BLaER1 treated with 17β-estradiol and CSF1 and Interleukin-3, amounts not matched to agents 10 nM and 100 nM (cell line): ENCODE measurements at regions not wholly inside any gene's neighbourhood (a gene's known extent, or its start where the extent isn't known, plus 50 kb on each side); places are given as distances from the start of the nearest gene placed in this dataset.
A peak's percentile ranks its signal among the peaks of the same experiment; 100 is the strongest.

Source experiments
- H3K27ac ChIP-seq, 11 experiments: shearing (Covaris generic); formaldehyde crosslinking; 2 replicates each; pipeline ENCODE4 v1.8.1; 2022
- H3K27me3 ChIP-seq, 11 experiments: shearing (Covaris generic); formaldehyde crosslinking; 2 replicates each; pipeline ENCODE4 v1.8.1; 2022
- H3K36me3 ChIP-seq, 11 experiments: shearing (Covaris generic); formaldehyde crosslinking; 2 replicates each; pipeline ENCODE4 v1.8.1; 2022
- H3K4me1 ChIP-seq, 10 experiments: shearing (Covaris generic); formaldehyde crosslinking; 2 replicates each; pipeline ENCODE4 v1.8.1; 2022
- H3K4me2 ChIP-seq, 11 experiments: shearing (Covaris generic); formaldehyde crosslinking; 2 replicates each; pipeline ENCODE4 v1.8.1; 2022
- H3K4me3 ChIP-seq, 10 experiments: shearing (Covaris generic); formaldehyde crosslinking; 2 replicates each; pipeline ENCODE4 v1.8.1; 2022
- H3K9ac ChIP-seq, 11 experiments: shearing (Covaris generic); formaldehyde crosslinking; 2 replicates each; pipeline ENCODE4 v1.8.1; 2022
- H3K9me3 ChIP-seq, 11 experiments: shearing (Covaris generic); formaldehyde crosslinking; replicated peaks in 1 of 11; 2 replicates each; pipeline ENCODE4 v1.8.1; 2022
- H4K20me1 ChIP-seq, 11 experiments: shearing (Covaris generic); formaldehyde crosslinking; 2 replicates each; pipeline ENCODE4 v1.8.1; 2022
- Cebpa-rat ChIP-seq, 11 experiments: shearing (Covaris generic); IDR thresholded peaks; 2 replicates each; pipeline ENCODE4 v1.8.1; 2022

DNA sequence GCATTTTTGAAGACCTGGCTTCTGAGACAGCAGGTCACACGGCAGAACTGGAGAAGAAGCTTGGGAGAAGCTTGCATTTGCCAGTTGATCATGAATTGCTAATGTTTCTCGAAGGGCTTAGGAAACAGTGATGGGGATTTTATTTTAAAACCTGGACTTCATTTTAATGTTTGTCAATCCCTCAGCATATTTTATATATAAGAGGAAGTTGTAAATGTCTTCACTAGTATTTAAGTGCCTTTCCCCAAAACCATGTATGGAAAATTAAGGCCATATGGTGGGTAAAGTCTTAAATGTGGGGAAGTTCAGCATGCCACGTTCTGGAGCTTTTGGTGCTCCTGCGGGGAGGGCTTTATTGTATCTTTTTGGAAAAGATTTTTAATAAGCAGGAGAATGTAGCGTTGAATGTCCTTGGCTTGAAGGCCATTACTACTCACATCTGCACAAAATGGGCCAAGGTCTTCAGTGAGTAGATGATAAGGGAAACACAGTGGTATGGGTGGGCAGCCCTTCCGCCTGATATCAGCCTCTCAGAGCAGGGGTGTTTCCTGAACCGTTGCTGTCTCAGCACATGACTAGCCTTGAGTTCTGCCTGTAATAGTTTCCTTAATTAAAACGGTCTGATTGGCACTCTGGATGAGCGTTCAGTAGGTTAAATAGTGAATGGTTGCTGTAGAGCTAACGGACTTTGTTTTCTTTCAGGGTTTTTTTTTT lies 511.4 kb downstream of the PCNX1 start:
- no peak for TF ChIP-seq Cebpa-rat (IDR thresholded peaks at IDR 0.05)
- peaks cover 0 to 15% (median 0%) of the 10 kb centered on the region in 10 experiments; a peak in 5 of 20 replicates for H3K4me1 ChIP-seq
- no peak overlapping the region for H3K9ac ChIP-seq
- H3K27me3 ChIP-seq, result no peaks in the 10 kb centered on the region
- H3K4me3 ChIP-seq, result no peak overlapping the region
- peak overlapping the region in 2 of 11 experiments; percentile 12 to 14; a peak in 2 of 22 replicates for H3K27ac ChIP-seq
- H3K36me3 ChIP-seq, result peaks cover 0 to 81% (median 7%) of the 10 kb centered on the region in 11 experiments; a peak in 10 of 22 replicates
- peak overlapping the region in 2 of 11 experiments; percentile 34 to 56; a peak in 4 of 22 replicates for H3K4me2 ChIP-seq
- H3K9me3 ChIP-seq, result peaks cover 0 to 8% (median 3%) of the 10 kb centered on the region in 11 experiments; a peak in 4 of 22 replicates
- H4K20me1 ChIP-seq, result peaks cover 0 to 87% (median 0%) of the 10 kb centered on the region in 11 experiments; a peak in 2 of 22 replicates

GRCh38 chr14:71423481-71423880 lies 508.7 kb upstream of the RGS6 start:
- H3K4me3 ChIP-seq, result no peak overlapping the region
- no peaks in the 10 kb centered on the region for H3K27me3 ChIP-seq
- no peak overlapping the region for H3K4me2 ChIP-seq
- peaks cover 0 to 74% (median 24%) of the 10 kb centered on the region in 11 experiments; a peak in 14 of 22 replicates for H3K36me3 ChIP-seq
- peaks cover 0 to 27% (median 0%) of the 10 kb centered on the region in 10 experiments; a peak in 5 of 20 replicates for H3K4me1 ChIP-seq
- H3K9me3 ChIP-seq, result peaks cover 28 to 42% (median 37%) of the 10 kb centered on the region in 11 experiments
- no peak for TF ChIP-seq Cebpa-rat (IDR thresholded peaks at IDR 0.05)
- peaks cover 0 to 81% (median 0%) of the 10 kb centered on the region in 11 experiments; a peak in 4 of 22 replicates for H4K20me1 ChIP-seq
- no peak overlapping the region for H3K9ac ChIP-seq
- no peak overlapping the region for H3K27ac ChIP-seq

DNA sequence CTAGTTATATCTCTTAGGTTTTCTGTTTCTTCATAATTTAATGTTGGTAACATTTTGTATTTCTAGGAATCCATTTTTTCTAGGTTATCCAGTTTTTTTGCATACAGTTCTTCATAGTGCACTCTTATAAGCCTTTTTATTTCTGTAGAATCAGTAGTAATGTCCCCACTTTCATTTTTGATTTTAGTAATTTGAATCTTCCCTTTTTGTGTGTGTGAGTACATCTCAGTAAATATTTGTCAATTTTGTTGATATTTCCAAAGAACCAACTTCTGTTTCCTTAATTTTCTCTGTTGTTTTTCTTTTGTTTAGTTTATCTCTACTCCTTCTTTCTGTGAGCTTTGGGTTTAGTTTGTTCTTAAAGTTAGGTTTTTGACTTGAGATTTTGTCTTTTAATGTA lies 507.3 kb upstream of the RGS6 start:
- Histone ChIP-seq H3K4me3 (no peak overlapping the region), H3K4me2 (peak overlapping the region in 1 of 11 experiments; percentile 25; a peak in 1 of 22 replicates), H3K27me3 (no peaks in the 10 kb centered on the region), H3K36me3 (peaks cover 0 to 74% (median 17%) of the 10 kb centered on the region in 11 experiments; a peak in 14 of 22 replicates), H3K4me1 (peaks cover 0 to 21% (median 0%) of the 10 kb centered on the region in 10 experiments; a peak in 2 of 20 replicates), H4K20me1 (peaks cover 0 to 86% (median 0%) of the 10 kb centered on the region in 11 experiments; a peak in 5 of 22 replicates), H3K27ac (peak overlapping the region in 2 of 11 experiments; percentile 22 to 29; a peak in 2 of 22 replicates), H3K9me3 (peaks cover 28 to 42% (median 36%) of the 10 kb centered on the region in 11 experiments), H3K9ac (no peak overlapping the region)
- no peak for TF ChIP-seq Cebpa-rat (IDR thresholded peaks at IDR 0.05)

GRCh38 chr14:71426001-71426400 lies 506.2 kb upstream of the RGS6 start:
- H3K4me1 ChIP-seq, result peaks cover 0 to 32% (median 0%) of the 10 kb centered on the region in 10 experiments; a peak in 4 of 20 replicates
- H3K36me3 ChIP-seq, result peaks cover 0 to 66% (median 17%) of the 10 kb centered on the region in 11 experiments; a peak in 14 of 22 replicates
- H3K4me3 ChIP-seq, result no peak overlapping the region
- TF ChIP-seq Cebpa-rat (IDR thresholded peaks at IDR 0.05), result no peak
- no peak overlapping the region for H3K9ac ChIP-seq
- no peak overlapping the region for H3K27ac ChIP-seq
- H4K20me1 ChIP-seq, result peaks cover 0 to 86% (median 0%) of the 10 kb centered on the region in 11 experiments; a peak in 6 of 22 replicates
- H3K4me2 ChIP-seq, result no peak overlapping the region
- H3K27me3 ChIP-seq, result no peaks in the 10 kb centered on the region
- peaks cover 28 to 42% (median 36%) of the 10 kb centered on the region in 11 experiments for H3K9me3 ChIP-seq

GRCh38 chr14:71429902-71430301 lies 502.3 kb upstream of the RGS6 start:
- H3K4me2 ChIP-seq, result no peak overlapping the region
- H3K36me3 ChIP-seq, result peaks cover 0 to 46% (median 18%) of the 10 kb centered on the region in 11 experiments; a peak in 17 of 22 replicates
- no peaks in the 10 kb centered on the region for H3K27me3 ChIP-seq
- peaks cover 18 to 32% (median 26%) of the 10 kb centered on the region in 11 experiments for H3K9me3 ChIP-seq
- TF ChIP-seq Cebpa-rat (IDR thresholded peaks at IDR 0.05), result no peak
- peaks cover 0 to 97% (median 3%) of the 10 kb centered on the region in 11 experiments; a peak in 8 of 22 replicates for H4K20me1 ChIP-seq
- no peak overlapping the region for H3K4me3 ChIP-seq
- no peak overlapping the region for H3K9ac ChIP-seq
- no peak overlapping the region for H3K27ac ChIP-seq
- peaks cover 0 to 30% (median 0%) of the 10 kb centered on the region in 10 experiments; a peak in 4 of 20 replicates for H3K4me1 ChIP-seq

DNA sequence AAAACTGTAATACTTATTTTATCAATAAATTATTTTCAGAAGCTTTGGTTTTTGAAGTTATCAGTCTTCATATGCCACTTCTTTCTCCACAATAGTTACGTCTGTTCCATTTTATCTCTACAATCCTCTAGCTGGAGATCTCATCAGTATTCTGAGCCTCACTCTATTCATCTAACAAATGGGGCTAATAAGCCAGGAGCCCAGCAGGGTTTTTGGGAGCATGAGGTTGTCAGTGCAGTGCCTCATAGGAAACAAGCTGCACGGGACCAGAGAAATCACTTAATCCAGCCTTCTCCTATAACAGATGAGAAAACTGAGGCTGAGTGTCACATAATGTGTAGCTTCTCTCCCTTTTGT lies 501.9 kb upstream of the RGS6 start:
- Histone ChIP-seq H3K4me1 (peaks cover 0 to 26% (median 0%) of the 10 kb centered on the region in 10 experiments; a peak in 4 of 20 replicates), H3K27me3 (no peaks in the 10 kb centered on the region), H3K4me3 (no peak overlapping the region), H3K9me3 (peaks cover 14 to 30% (median 22%) of the 10 kb centered on the region in 11 experiments), H3K4me2 (peak overlapping the region in 2 of 11 experiments; percentile 21 to 23; a peak in 2 of 22 replicates), H4K20me1 (peaks cover 0 to 95% (median 3%) of the 10 kb centered on the region in 11 experiments; a peak in 8 of 22 replicates), H3K36me3 (peaks cover 0 to 48% (median 18%) of the 10 kb centered on the region in 11 experiments; a peak in 17 of 22 replicates), H3K27ac (no peak overlapping the region), H3K9ac (no peak overlapping the region)
- TF ChIP-seq Cebpa-rat (IDR thresholded peaks at IDR 0.05), result no peak

- Histone ChIP-seq H3K27ac (no peak overlapping the region), H3K27me3 (no peaks in the 10 kb centered on the region), H3K9me3 (peaks cover 9 to 29% (median 19%) of the 10 kb centered on the region in 11 experiments), H3K4me3 (no peak overlapping the region), H3K4me1 (peaks cover 0 to 25% (median 0%) of the 10 kb centered on the region in 10 experiments; a peak in 4 of 20 replicates), H3K36me3 (peaks cover 0 to 48% (median 14%) of the 10 kb centered on the region in 11 experiments; a peak in 17 of 22 replicates), H3K9ac (no peak overlapping the region), H4K20me1 (peaks cover 0 to 94% (median 3%) of the 10 kb centered on the region in 11 experiments; a peak in 8 of 22 replicates), H3K4me2 (peak overlapping the region in 2 of 11 experiments; percentile 21 to 23; a peak in 2 of 22 replicates)
- no peak for TF ChIP-seq Cebpa-rat (IDR thresholded peaks at IDR 0.05)
These were observed 501.4 kb upstream of the RGS6 start for GRCh38 chr14:71430678-71431376.

- Histone ChIP-seq H3K9ac (no peak overlapping the region), H3K4me1 (peaks cover 0 to 27% (median 0%) of the 10 kb centered on the region in 10 experiments; a peak in 4 of 20 replicates), H3K4me2 (no peak overlapping the region), H3K27ac (no peak overlapping the region), H3K4me3 (no peak overlapping the region), H3K36me3 (peaks cover 0 to 36% (median 6%) of the 10 kb centered on the region in 11 experiments; a peak in 13 of 22 replicates), H3K9me3 (peaks cover 0 to 13% (median 5%) of the 10 kb centered on the region in 11 experiments; a peak in 8 of 22 replicates), H3K27me3 (no peaks in the 10 kb centered on the region), H4K20me1 (peaks cover 0 to 96% (median 3%) of the 10 kb centered on the region in 11 experiments; a peak in 8 of 22 replicates)
- no peak for TF ChIP-seq Cebpa-rat (IDR thresholded peaks at IDR 0.05)
These were observed 499.7 kb upstream of the RGS6 start for GRCh38 chr14:71432334-71433110.
